ENCODE measurements at regions not wholly inside any gene's neighbourhood (a gene's known extent, or its start where the extent isn't known, plus 50 kb on each side); places are given as distances from the start of the nearest gene placed in this dataset.
"Not testable (repeated sequence)": the region's sequence is repeated elsewhere in the genome, so short reads cannot be mapped to it uniquely, and the experiment has no call there.

DNA sequence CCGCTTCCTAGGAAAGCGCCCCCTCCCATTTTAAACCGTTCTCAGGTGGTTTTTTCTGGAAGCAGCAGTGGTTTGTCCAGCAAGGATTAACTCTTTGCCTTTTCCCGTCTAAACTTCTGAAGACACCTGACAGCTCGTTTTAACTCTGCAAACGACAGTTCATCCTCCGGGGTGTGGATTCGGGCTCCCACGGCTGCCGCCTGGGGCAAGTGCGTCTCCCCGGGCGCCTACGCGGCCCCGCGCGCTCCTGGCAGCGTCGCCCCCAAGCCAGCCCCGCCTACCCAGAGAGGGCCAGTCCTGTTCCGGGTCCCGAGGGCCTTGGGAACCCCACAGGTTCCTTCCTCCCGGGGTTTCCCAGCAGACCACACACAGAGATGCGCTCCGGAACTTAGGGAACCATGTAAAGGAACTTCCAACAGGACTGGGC lies 54.4 kb downstream of the PRR18 start:
- DNase-seq (ENCODE audit: low read depth): no peak

DNA sequence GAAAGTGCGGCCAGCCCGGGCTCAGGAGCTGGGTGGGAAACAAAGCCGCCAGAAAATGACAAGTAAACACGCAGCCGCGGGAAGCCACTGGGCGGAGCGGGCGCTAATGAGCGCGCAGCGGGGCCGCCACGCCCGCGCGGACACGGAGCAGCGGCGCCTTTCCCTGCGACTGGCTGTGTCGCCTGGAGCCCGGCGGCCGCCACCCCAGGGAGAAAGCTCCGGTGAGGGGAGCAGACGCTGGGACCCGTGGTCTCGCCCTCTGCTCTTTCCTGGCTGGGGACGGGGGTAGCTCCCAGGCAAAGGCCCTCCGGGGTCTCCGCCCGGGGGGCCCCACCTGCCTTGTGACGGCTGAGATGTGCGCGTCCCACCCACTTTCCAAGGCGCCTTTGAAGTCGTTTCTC lies 54.9 kb downstream of the PRR18 start:
- no peak for DNase-seq (ENCODE audit: low read depth)

DNA sequence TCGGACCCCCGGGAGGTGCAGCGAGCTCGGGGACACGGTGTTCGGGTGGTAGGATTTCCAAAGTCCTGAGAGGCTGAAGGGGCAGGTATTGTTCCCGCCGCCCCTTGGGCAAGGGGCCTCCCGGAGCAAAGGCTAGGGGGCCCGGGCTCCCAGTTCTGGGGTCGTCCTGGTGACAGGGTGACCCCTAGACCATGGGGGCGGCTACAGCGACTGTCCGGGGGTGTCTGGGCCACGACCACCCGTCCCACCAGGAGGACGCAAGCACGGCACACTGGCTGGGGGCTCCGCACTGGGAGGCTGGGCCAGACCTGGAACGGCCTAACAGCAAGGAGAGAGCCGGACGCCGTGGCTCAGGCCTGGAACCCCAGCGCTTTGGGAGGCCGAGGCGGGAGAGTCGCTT lies 55.6 kb downstream of the PRR18 start:
- no peak for DNase-seq (ENCODE audit: low read depth)

DNA sequence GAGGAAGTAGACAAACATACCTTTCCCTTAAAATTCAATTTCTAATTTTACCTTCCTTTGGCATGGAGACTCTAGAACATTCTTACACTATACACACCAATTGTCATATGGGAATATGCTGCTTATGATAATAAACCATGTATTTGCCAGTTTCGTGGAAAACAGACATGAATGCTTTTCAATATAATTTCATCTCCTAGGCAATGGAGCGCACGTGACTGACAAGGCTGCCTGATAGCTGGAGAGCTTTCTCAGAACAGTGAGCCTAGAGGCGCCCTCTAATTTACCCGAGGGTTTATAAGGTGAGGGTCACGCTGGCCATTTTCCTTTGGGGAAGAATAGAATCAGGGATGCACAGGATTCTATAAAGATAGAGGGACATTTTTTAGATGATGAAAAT lies 56.5 kb downstream of the PRR18 start:
- DNase-seq (ENCODE audit: low read depth): no peak

DNA sequence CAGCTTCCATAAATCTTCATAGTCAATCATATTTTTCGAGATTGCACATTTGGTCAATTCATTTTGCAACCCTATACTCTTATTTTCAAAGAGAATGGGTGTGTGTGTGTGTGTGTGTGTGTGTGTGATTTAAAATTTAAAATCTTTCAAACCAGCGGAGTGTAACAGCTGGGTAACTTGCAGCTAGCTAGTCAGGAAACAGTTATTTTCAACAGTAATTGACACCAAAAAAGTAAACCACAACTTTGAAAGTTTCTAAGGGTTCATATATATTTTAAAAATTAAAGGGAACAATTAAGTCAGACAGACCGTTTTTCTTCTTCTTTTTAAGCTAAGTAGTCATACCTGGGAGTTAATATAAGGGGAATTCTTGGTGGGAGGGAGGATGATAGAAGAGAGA lies 57.0 kb downstream of the PRR18 start:
- DNase-seq (ENCODE audit: low read depth): no peak

DNA sequence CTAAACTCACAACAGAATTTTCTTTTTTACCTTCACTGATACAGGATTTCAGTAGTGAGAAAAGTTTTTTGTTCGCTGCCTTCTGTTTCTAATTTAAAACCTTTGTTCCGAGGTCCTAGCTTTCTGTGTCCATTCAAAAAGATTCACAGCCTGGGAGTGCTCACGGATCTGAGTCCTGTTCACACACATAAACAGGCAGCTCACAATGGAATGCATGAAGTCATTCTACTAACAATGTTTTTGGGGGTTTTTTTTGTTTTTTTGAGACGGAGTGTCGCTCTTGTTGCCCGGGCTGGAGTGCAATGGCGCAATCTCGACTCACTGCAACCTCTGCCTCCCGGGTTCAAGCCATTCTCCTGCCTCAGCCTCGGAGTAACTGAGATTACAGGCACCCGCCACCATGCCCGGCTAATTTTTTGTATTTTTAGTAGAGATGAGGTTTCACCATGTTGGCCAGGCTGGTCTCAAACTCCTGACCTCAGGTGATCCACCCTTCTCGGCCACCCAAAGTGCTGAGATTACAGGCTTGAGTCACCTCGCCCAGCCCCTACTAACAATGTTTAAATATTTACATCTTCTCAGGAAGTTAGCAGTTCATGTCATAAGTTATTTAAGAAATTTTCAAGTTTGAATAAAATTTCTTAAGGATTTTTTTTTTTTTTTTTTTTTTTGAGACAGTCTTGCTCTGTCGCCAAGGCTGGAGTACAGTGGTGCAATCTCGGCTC lies 59.0 kb downstream of the PRR18 start:
- DNase-seq (ENCODE audit: low read depth): not testable (repeated sequence)

DNA sequence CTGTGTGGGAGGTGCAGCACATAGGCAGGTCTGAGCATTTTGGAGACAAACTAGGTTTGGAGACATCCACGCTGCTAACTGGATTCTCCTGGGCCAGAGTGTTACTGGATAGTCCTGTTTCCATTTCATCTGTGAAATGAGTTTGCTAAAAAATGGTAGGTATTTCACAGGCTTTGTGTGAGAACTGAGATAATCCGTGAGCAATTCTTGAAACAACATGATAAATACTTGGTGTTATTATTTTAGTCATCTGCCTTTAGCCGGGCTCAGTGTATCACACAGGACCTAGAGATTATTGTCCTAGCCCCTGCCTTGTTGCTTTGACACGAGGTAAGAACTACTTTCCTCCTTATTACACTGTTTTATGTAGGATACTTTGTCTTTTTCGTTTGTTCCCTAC lies 63.0 kb downstream of the PRR18 start:
- DNase-seq (ENCODE audit: low read depth): no peak

DNA sequence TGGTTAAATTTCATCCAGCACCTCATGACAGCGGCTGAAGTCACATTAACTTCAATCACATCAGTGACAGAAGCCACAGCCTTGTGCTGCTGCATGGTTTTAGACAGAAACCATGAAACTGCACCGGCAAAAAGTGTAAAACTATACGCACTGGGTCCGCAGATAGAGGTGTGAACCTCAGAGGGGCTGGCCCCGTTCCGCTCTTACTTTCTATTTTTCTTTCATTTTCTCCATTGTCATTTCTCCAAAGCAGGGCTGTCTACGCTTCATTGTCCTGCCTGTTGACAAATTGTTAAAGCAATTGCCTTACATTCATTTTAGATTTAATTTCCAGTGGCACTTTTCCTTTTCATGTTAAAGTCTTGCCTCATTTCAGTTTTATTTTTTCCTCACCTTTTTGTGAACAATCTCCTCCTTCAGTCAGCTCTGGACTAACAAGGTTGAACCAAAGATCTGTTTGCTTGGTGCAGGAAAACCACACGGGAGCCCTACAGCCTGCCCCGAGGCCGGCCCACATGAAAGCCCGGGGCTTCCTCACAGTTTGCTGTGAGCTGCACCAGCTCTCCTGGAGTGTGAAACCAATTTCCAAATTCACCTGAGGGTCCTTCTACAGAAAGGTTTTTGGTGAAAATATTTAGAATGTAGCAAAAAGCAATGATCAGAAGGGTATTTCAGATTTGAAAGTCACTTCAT lies 63.7 kb downstream of the PRR18 start:
- DNase-seq (ENCODE audit: low read depth): no peak

DNA sequence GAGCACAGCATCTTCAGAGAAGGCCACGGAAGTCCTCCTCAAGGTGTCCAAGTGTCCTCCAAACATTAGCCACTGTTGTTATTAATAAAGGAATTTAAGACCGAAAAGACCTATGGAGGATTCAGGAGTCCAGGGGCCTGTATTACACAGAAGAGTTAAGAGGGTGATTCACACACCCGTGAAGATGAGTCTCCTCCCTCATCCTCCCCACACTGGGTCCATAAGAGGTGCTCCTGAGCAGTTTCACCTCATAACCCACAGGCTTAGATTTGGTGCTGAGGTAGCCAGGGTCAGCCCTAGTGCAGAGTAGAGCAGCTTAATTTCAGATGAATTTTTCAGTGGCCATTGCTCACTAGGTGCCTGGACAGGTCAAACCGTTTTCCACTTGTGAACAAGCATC lies 65.3 kb downstream of the PRR18 start:
- no peak for DNase-seq (ENCODE audit: low read depth)

DNA sequence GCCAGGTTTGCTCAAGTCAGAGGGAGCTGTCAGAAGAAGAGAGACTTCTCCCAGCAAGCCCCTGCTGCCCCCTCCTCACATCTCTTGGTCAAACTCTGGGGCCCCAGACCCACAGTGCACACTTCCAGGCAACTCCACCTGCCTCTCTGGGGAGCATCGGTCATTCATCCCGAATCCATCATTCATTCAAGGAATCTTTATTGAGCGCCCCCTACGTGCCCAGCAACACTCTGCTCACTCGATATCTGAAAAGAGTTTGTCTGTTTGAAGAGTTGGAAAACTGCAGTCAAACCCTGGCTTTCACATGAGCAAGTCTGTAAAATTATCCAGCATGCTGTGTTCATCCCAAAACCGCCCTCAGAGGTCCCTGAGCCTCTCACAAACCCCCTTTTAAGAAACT lies 66.2 kb downstream of the PRR18 start:
- no peak for DNase-seq (ENCODE audit: low read depth)

DNA sequence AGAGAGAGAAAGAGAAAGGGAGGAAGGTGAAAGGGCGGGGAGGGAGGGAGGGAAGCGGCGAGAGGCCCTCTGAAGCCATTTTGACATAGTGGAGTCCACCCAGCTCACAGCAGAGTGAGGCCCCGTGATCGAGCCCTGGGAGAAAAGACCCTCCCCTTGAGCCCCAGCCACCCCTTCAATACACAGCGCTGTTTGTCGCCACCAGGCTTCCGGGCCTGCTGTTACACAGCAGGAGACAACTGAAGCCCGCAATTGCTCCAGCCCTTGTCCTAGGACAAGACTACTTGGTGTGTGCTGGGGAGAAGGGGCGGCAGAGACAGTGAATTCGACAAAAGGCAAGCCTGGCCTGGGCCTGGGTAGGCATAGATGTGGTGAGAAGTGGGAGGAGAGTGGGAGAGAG lies 67.3 kb downstream of the PRR18 start:
- no peak for DNase-seq (ENCODE audit: low read depth)

DNA sequence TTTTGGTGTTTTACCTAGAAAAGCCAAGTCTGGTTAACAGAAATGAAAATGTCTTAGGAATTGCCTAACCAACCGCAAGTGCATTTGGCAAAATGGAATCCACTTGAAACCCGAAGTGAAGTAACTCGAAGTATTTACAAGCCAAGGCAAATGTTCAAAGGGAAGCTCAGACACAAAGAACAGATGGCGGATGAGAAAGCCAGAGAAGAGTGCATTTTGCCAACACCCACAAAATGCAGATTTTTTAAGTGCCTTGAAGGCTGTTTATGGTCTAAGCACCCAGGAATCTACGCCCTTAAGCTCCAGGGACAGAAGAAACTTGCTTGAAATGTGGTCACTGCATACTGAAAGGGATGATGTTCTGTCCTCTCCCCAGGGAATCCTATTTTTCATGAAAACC lies 70.0 kb upstream of the TBXT start:
- DNase-seq (ENCODE audit: low read depth): no peak

DNA sequence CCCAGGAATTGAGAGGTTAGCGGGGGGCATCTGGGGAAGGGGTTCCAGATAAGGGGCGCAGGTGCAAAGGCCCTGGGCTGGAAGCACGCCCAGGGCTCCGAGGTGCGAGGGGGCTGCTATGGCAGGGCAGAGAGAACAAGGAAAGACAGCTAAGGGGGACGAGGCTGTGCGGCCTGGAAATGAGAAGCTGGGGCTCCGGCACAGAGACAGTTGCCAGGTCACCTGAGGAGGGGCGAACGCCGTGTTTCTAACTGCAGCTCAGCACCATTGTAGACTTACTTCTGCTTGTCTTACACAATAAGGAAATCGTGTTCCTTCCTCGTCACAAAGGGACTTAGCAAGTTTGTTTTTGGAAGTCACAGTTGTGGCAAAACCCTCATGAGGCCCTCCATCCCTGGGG lies 68.9 kb upstream of the TBXT start:
- DNase-seq (ENCODE audit: low read depth): no peak

DNA sequence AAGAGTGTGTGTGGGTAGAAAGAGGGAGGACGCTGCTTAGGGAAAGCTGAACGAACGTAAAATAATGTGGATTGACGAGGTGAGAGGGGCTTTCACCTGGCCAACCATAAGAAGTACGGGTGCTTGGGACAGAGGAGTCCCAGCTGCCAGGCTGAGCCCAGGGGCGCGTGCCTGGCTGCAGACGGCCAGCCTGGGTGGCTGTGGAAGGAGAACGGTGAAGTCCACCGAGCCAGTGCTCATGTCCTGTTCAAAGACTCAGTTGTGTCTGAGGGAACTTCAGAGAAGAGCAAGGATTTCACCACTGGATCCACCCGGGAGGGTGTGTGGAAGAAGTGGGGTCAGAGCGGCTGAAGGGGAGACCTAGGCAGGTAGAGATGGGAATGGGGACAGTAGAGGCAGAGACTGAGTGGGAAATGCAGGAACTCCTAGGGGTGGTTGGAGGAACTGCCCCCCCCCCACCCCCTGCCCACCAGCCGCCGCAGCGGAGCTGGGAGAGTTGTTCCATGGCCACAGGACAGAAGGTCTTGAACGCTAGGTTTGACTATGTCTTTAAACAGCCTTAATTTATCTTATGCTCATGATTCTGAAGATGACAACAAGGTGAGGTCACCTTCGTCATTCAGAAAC lies 68.1 kb upstream of the TBXT start:
- DNase-seq (ENCODE audit: low read depth): no peak

DNA sequence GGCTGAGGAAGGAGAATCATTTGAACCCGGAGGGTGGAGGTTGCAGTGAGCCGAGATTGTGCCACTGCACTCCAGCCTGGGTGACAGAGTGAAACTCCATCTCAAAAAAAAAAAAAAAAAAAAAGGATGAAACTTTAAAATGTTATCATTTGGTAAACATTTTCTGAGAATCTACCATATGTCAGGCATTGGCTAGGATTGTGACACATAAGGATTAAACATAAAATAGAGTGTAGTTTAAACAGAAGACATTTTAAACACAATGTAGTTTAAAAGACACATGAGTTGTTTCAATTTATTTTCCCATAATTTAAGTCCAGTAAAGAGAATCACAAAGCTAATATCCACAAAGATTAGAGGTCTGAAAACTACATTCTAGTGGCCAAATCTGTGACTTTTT lies 63.5 kb upstream of the TBXT start:
- not testable (repeated sequence) for DNase-seq (ENCODE audit: low read depth)

DNA sequence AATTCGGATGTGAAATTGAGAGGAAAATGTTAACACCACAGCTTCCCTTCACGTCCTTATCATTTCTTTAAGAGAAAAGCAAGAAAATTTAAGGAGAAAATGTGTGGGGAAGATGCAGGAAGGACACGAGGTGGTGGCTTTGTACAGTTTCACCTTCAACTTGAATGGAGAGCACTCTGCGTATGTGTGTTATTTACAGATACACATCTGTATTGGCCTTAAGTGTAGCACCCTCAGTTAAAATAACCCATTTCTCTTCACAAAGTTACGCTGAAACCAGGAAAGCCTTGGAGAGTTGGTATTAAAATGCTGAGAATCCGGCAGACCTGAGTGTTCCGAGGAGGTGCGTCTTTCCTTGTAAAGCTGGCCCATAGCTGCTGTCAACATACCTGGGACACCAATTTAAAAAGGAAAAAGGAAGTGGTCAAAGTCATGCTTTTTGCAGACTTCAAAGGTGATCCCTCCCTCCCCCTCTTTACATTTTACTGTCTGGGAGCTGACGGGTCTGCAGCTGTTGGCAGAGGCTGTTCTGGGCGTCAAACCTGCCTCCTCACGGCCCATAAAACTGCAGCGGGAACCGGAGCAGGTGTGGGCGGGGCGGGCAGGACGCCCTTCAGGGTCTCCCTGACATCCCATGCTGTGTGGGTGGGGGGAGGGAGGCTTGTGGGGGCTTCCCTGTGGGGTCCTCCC lies 61.3 kb upstream of the TBXT start:
- DNase-seq (ENCODE audit: low read depth): no peak

DNA sequence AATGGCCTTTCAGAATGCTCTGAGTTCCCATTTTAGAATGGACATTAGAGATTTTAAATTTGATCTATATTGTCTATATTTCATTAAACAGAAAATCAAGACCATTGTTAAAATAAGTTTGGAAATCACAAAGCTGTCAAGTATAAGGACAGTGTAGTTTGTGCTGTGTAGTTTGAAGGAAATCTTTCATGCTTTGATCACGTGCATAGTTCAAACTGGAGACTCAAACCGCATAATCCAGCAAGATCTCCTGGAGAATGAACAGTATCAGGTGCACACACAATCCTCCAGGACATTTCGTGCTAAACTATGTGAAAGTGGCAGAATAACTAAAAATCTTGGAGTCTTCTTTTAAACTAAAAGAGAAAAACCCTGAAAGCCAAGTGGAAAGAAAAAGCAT lies 60.8 kb upstream of the TBXT start:
- no peak for DNase-seq (ENCODE audit: low read depth)

DNA sequence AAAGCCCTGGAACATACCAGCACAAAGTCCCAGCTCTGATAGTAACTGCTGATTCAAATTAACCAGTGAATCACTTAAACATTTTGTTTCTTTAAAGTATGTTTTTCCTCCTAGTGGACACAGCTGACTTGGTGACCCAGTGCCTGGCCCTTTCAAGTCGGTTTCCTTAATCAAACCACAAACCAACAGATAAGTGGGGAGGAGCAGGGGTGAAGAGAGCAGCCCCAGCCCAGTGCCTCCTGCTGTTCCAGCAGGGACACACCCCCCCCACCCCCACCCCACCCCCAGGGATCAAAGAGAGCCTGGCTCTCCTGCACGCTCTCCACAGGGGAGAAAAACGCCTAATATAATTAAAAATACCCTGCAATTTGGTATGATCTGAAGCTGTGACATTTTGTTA lies 55.4 kb upstream of the TBXT start:
- DNase-seq (ENCODE audit: low read depth): no peak

DNA sequence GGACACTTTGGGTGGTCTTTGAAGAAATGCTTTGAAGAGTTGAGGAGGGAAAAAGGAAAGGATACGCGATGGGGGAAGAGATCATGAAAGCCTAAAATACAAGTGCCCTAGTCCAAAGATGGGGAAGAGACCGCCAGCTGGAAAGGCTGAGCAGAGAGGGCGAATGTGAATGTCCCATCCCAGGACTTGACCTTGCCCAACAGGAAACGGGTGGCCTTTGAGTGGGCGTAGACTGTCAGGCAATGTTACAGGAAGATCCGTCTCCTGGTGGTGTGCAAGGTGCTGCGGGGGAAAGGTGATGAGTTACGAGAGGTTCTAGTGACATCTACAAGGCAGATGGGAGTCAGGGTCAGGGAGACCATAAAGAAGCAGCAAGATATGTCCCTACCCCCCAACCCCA lies 55.0 kb upstream of the TBXT start:
- no peak for DNase-seq (ENCODE audit: low read depth)

DNA sequence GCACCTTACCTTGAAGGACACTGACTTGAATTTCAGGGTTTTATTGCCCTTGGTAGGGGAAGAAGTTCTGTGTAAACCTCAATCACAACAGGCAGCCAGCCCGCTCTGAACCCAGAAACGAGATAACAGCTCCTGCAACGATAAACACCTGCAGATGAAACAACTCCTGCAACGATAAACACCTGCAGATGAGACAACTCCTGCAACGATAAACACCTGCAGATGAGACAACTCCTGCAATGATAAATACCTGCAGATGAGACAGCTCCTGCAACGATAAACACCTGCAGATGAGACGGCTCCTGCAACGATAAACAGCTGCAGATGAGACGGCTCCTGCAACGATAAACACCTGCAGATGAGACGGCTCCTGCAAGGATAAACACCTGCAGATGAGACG lies 54.0 kb upstream of the TBXT start:
- no peak for DNase-seq (ENCODE audit: low read depth)

DNA sequence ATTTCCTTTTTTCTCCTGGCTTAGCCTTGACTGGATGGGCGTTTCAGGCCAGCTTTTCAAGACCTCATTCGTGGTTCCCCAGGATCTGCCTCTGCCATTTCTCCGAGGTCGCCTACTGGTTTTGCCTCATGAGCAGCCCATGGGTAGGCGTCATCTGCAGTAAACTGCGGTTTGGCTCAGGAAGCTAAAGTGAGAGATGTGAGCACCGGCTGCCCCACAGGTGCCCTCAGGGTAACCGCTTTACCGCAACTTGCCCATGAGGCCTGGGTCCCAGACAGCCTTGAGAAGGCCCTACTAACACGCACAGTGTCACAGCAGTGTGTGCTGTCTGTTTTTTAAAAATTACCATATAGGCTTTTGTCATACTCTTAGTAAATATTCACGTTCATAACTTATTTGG lies 53.4 kb upstream of the TBXT start:
- peak; percentile 18 for DNase-seq (ENCODE audit: low read depth)

Data from RPMI7951 (cell line).